ENCODE measurements at regions not wholly inside any gene's neighbourhood (a gene's known extent, or its start where the extent isn't known, plus 50 kb on each side); places are given as distances from the start of the nearest gene placed in this dataset.

- TF ChIP-seq CTCF (IDR thresholded peaks at IDR 0.05) (no peak), POLR2A (IDR thresholded peaks at IDR 0.05) (no peak)
Observed at GRCh38 chr6:119499797-119500196, 150.2 kb upstream of the MAN1A1 start.

All from uterus (tissue), 2 donors.